DOHH2 (cell line): ENCODE measurements at regions not wholly inside any gene's neighbourhood (a gene's known extent, or its start where the extent isn't known, plus 50 kb on each side); places are given as distances from the start of the nearest gene placed in this dataset.

ENCODE experiments used
- EZH2phosphoT487 ChIP-seq: fragments of 200-600 bp; sonication (generic); IDR thresholded peaks from 2 replicates; pipeline ENCODE4 v1.6.1; 2017; ENCODE audit warnings: borderline replicate concordance, mild to moderate bottlenecking, antibody characterized with exemption, low read length, moderate library complexity, mixed read lengths
- TF ChIP-seq, protein P1 (sequence below): fragments of 200-600 bp; sonication (generic); IDR thresholded peaks from one replicate; pipeline ENCODE4 v1.5.1; 2014; ENCODE audit warnings: antibody characterized with exemption, mild to moderate bottlenecking, low read depth, low read length; ENCODE audit not compliant: poor library complexity, severe bottlenecking

DNA sequence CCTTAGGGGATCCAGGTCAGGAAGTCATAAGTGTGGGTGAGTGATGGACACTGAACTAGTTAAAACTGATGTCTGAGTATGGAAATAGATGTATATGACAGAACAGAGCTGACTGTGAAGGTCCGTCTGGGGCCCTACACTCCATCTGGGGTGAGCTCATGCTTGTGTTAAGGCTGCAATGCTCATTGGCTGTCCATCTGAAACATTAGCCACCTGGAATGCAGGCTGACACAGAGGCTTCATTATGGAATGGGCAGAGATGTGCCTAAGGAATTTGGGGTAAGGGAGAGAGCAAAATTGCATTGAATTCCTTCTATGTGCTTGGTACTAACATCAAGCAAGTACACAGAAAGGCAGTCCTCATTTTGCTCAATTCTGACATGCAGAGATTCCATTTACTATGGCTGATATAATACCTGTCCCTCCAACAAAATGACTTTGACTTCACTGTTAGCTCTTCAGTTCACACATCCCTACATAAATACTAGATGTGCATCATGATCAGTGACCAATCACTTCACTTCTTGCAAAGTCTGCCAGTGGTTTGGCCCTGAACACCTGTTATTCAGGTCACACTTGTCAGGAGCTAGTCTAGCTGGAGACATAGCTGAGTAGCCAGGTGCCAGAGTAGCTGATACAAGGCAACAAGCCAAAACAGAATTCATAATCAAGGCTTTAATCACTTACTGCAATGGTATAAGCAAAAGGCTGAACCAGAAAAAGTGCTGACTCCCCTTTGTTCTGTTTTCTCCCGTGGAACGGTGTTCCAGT, 128.9 kb upstream of the VWC2 start:
- TF ChIP-seq, protein P1, sequence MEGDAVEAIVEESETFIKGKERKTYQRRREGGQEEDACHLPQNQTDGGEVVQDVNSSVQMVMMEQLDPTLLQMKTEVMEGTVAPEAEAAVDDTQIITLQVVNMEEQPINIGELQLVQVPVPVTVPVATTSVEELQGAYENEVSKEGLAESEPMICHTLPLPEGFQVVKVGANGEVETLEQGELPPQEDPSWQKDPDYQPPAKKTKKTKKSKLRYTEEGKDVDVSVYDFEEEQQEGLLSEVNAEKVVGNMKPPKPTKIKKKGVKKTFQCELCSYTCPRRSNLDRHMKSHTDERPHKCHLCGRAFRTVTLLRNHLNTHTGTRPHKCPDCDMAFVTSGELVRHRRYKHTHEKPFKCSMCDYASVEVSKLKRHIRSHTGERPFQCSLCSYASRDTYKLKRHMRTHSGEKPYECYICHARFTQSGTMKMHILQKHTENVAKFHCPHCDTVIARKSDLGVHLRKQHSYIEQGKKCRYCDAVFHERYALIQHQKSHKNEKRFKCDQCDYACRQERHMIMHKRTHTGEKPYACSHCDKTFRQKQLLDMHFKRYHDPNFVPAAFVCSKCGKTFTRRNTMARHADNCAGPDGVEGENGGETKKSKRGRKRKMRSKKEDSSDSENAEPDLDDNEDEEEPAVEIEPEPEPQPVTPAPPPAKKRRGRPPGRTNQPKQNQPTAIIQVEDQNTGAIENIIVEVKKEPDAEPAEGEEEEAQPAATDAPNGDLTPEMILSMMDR = no peak
- TF ChIP-seq EZH2phosphoT487 = no peak
